ENCODE measurements at regions not wholly inside any gene's neighbourhood (a gene's known extent, or its start where the extent isn't known, plus 50 kb on each side); places are given as distances from the start of the nearest gene placed in this dataset.

GRCh38 chr11:35088676-35089075 is 50.3 kb upstream of the CD44 start:
- H3K27me3 ChIP-seq, result no peaks in the 10 kb centered on the region
- intact Hi-C loops (cut with DNase I; ENCODE audit: low total_unique reads), result no loop called here
- H3K27ac ChIP-seq, result no peak overlapping the region
- no peak overlapping the region for H3K4me3 ChIP-seq
- WGBS, 2 donors (ENCODE audit: low coverage in 1 of 2), result 36 to 72% methylated on average over 2 to 4 of the region's 4 CpGs
- no peaks in the 10 kb centered on the region for H3K36me3 ChIP-seq
- TF ChIP-seq EP300 (IDR thresholded peaks at IDR 0.05; ENCODE audit: low read depth), result no peak
- TF ChIP-seq POLR2A (IDR thresholded peaks at IDR 0.05), result no peak
- no peak for TF ChIP-seq POLR2AphosphoS5 (IDR thresholded peaks at IDR 0.05)
- TF ChIP-seq CTCF (IDR thresholded peaks at IDR 0.05), result no peak
- in situ Hi-C loops (cut with MboI; ENCODE audit: low pct_ligation_motif_present in 1 of 4, low pct_unique_long_range_greater_than_20kb in 1 of 4, low sequenced_read_pairs in 3 of 4), result no loop called here
- no peaks in the 10 kb centered on the region for H3K9me3 ChIP-seq
- H3K4me1 ChIP-seq, result peaks cover 4 to 17% (median 7%) of the 10 kb centered on the region in 4 donors
- DNase-seq, result no peak
